ENCODE measurements at regions not wholly inside any gene's neighbourhood (a gene's known extent, or its start where the extent isn't known, plus 50 kb on each side); places are given as distances from the start of the nearest gene placed in this dataset.

- no peak for TF ChIP-seq ZNF384 (IDR thresholded peaks at IDR 0.05)
- no peak for TF ChIP-seq SP1 (IDR thresholded peaks at IDR 0.05)
- TF ChIP-seq SUZ12 (IDR thresholded peaks at IDR 0.05), result no peak
- TF ChIP-seq FOXK2 (IDR thresholded peaks at IDR 0.05), result no peak
- no peak for TF ChIP-seq ELF4 (IDR thresholded peaks at IDR 0.05)
- no peak for TF ChIP-seq BHLHE40 (IDR thresholded peaks at IDR 0.05; ENCODE audit: borderline replicate concordance)
- no peak for TF ChIP-seq ARNT (IDR thresholded peaks at IDR 0.05)
- no peak for TF ChIP-seq FOXA1 (IDR thresholded peaks at IDR 0.05)
- no peak for TF ChIP-seq HDGF (IDR thresholded peaks at IDR 0.05; ENCODE audit: borderline replicate concordance)
- TF ChIP-seq PKNOX1 (IDR thresholded peaks at IDR 0.05), result no peak
- no peak for TF ChIP-seq NFRKB (IDR thresholded peaks at IDR 0.05)
- no peak for TF ChIP-seq FOXM1 (IDR thresholded peaks at IDR 0.05; ENCODE audit: borderline replicate concordance)
- no peak for TF ChIP-seq L3MBTL2 (conservative IDR thresholded peaks at IDR 0.05)
Measured at GRCh38 chr16:65494609-65495008, 372.7 kb upstream of the CDH11 start.

All from HEK293T (cell line).